PFSK-1 (cell line): ENCODE measurements at regions not wholly inside any gene's neighbourhood (a gene's known extent, or its start where the extent isn't known, plus 50 kb on each side); places are given as distances from the start of the nearest gene placed in this dataset.
A peak's percentile ranks its signal among the peaks of the same experiment; 100 is the strongest.

Source experiments
- FOXP2 ChIP-seq: optimal IDR thresholded peaks from 2 replicates; pipeline ENCODE3; 2011; ENCODE audit warnings: borderline replicate concordance, control low read depth, inconsistent platforms; ENCODE audit not compliant: insufficient read depth; ENCODE audit errors: extremely low read length, extremely low read depth
- POLR2AphosphoS5 ChIP-seq: IDR thresholded peaks from 2 replicates; pipeline ENCODE4 v1.6.1; 2012; ENCODE audit warnings: low read depth, mild to moderate bottlenecking, control low read depth, low read length, moderate library complexity
- REST ChIP-seq, 2 experiments: IDR thresholded peaks; 2 replicates each; pipeline versions ENCODE4 v1.6.1 to v1.8.0; 2011 to 2012; ENCODE audit warnings: low read depth in 2 of 2, low read length in 2 of 2, control low read depth in 1 of 2, inconsistent platforms in 1 of 2, mild to moderate bottlenecking in 1 of 2, moderate library complexity in 1 of 2; ENCODE audit not compliant: insufficient read depth in 1 of 2
- SIN3A ChIP-seq: IDR thresholded peaks from 2 replicates; pipeline ENCODE4 v1.6.1; 2012; ENCODE audit warnings: mild to moderate bottlenecking, low read length, moderate library complexity, borderline replicate concordance; ENCODE audit not compliant: insufficient read depth
- TAF1 ChIP-seq: IDR thresholded peaks from 2 replicates; pipeline ENCODE4 v1.6.1; 2012; ENCODE audit warnings: low read length, control low read depth, borderline replicate concordance; ENCODE audit not compliant: insufficient read depth

- TF ChIP-seq POLR2AphosphoS5 (no peak), REST (IDR thresholded peaks at IDR 0.05; ENCODE audit: insufficient read depth in 1 of 2, low read depth in 2 of 2, low read length in 2 of 2) (peak; percentile 59 to 89; a peak in 3 of 4 replicates), TAF1 (no peak), FOXP2 (no peak), SIN3A (no peak)
These were observed 126.7 kb downstream of the SLC25A46 start for GRCh38 chr5:110865400-110866094.

GRCh38 chr5:110869927-110870326 lies 131.1 kb downstream of the SLC25A46 start:
- TF ChIP-seq TAF1 = no peak
- no peak for TF ChIP-seq POLR2AphosphoS5
- no peak for TF ChIP-seq REST (IDR thresholded peaks at IDR 0.05; ENCODE audit: insufficient read depth in 1 of 2, low read depth in 2 of 2, low read length in 2 of 2)
- no peak for TF ChIP-seq FOXP2
- no peak for TF ChIP-seq SIN3A

- no peak for TF ChIP-seq POLR2AphosphoS5
- TF ChIP-seq SIN3A = no peak
- no peak for TF ChIP-seq REST (IDR thresholded peaks at IDR 0.05; ENCODE audit: insufficient read depth in 1 of 2, low read depth in 2 of 2, low read length in 2 of 2)
These were observed 133.4 kb downstream of the SLC25A46 start for GRCh38 chr5:110872200-110872599.

GRCh38 chr5:110872963-110873362 lies 134.2 kb downstream of the SLC25A46 start:
- TF ChIP-seq SIN3A (no peak), POLR2AphosphoS5 (no peak), TAF1 (no peak), FOXP2 (no peak), REST (IDR thresholded peaks at IDR 0.05; ENCODE audit: insufficient read depth in 1 of 2, low read depth in 2 of 2, low read length in 2 of 2) (no peak)
